Dedifferentiated amniotic fluid mesenchymal stem cell (primary cell): ENCODE measurements at regions not wholly inside any gene's neighbourhood (a gene's known extent, or its start where the extent isn't known, plus 50 kb on each side); places are given as distances from the start of the nearest gene placed in this dataset.
"Not testable (repeated sequence)": the region's sequence is repeated elsewhere in the genome, so short reads cannot be mapped to it uniquely, and the experiment has no call there.

Experiments used
- DNase-seq: peaks from one replicate; pipeline ENCODE4 v3.0.0-alpha.2; 2016; ENCODE audit errors: extremely low spot score

DNA sequence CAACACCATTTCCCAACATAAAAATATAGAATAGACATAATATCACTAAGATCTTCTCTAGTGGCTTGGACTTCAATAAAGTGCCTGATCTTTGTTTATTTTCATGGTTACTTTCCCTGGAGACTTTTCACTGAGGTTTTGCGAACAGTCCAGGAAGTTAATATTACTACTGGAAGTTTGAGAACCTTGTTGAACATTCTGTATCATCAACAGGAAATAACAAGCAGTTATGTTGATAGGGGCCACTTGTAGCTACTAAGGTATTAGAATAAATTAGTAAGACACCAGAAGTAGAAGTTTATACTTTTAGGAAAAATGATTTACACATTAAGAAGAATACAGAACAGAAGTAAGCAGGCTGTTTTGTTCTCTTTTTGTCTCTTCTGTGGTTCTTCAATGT is 180.2 kb downstream of the TFAP2B start:
- DNase-seq: no peak

DNA sequence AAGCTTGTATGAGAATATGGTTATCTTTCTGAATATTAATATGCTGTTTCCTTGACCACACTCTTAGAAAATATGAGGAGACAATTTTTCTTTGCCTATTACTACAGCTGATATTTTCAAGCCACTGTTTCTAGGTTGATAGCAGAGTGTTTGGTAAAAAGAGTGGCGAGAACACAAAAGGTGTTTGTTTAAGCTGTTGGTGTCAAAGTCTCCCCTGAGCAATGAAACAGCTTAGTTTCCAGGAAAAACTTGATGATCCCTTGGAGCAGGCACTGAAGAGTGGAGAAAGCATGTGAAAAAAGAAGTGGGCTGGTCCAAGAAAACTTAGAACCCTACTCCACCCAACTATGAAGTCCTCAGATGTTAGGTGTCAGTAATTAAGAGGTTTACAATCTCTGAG is 182.7 kb downstream of the TFAP2B start:
- no peak for DNase-seq

DNA sequence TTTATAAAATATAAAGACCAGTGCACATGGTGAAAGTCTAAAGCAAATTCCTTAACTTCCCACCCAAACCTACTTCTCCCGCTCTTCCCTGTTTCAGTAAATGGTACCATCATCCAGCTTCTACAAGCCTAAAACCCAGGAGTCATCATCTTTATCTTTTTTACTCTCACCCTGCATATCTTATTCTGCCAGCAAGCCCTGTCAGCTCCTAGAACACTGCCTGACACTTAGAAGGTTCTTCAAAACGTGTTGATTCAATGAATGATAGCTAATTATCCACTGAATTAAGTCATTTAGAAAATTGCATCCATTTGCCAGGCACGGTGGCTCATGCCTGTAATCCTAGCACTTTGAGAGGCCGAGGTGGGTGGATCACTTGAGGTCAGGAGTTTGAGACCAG is 185.7 kb downstream of the TFAP2B start:
- no peak for DNase-seq

DNA sequence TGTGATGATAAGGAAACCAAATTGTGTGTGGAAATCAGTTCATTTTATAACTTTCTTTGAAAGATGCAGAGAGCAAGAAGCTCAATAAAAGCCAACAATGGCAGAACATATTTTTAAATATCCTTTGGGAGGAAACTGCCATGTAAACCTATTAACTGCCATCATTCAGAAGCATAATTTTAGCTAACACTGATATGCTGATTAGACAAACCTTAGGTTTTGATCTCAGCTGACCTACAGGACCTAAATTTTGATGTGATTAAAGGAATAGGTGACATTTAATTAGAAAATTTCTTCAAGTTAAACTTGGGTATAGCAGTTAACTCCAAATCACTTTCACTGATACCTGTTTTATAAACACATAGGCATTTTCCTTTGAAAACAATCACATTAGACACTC is 187.1 kb downstream of the TFAP2B start:
- no peak for DNase-seq

DNA sequence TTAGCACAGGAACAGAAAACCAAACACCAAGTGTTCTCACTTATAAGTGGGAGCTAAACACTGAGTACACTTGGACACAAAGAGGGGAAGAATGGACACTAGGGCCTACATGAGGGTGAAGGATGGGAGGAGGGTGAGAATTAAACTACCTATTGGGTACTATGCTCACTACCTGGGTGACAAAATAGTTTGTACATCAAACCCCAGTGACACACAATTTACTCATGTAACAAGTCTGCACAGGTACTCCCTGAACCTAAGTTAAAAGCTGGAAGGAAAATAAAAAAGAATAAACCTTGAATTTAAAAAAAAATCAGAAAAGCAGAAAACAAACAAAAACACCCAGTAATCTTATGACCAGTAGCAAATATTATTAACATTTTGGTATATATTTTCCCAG is 188.6 kb downstream of the TFAP2B start:
- no peak for DNase-seq

DNA sequence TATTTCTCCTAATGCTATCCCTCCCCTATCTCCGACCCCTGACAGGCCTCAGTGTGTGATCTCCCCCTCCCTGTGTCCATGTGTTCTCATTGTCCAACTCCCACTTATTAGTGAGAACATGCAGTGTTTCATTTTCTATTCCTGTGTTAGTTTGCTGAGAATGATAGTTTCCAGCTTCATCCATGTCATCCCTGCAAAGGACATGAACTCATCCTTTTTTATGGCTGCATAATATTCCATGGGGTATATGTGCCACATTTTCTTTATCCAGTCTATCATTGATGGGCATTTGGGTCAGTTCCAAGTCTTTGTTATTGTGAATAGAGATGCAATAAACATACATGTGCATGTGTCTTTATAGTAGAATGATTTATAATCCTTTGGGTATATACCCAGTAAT is 190.0 kb downstream of the TFAP2B start:
- not testable (repeated sequence) for DNase-seq

DNA sequence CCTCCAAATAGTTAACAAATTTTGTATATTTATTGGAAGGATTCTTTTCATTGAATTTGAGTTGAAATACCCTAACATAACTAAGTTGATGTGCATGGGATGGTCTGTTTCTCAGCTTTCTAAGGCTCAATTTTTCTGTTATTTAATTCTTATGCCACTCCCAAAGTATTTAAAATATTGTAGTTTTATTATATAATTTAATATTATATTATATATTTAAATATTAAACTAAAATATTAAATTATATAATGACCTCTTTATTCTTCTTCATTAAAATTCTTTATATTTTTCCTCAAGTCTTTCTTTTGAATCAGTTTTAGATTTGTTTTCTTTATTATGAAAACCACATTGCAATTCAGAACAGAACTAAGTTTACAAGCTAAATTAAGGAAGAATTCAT is 194.7 kb downstream of the TFAP2B start:
- DNase-seq: no peak

DNA sequence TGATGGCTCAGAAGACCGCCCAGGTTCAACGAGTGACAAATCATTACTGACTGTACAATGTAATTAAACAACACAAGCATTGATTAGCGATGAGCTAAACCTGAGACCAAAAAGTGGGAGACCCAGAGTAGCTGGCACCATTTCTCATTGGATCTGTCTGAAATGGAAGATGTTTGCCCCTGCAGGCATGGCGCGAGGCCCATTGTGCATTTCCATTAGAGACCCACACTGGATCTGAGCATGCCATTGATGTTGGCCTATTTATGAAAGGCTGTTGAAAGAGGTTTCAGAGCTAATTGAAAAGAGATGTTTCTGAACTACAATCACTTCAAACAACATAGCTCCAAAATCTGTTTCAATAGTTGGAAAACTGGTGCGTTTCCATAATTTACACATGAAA is 196.7 kb downstream of the TFAP2B start:
- DNase-seq: no peak

DNA sequence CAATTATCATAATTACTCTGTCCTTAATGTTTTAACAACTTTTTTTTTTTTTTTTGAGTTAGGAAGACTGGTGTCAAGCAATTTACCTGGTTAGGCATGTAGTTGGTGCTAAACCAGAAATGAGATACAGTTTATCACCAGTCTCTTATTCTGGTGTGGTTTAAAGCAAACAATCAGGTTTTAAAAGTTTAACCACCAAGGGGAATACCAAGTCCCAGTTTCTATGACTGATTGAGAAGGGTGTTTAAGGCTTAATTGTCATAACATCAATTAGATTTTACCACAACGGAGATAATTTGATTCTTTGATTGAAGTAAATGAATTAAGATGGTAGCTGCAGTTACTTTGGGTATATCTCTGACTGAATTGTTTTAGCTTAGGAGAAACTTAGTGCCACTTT is 197.8 kb downstream of the TFAP2B start:
- no peak for DNase-seq

DNA sequence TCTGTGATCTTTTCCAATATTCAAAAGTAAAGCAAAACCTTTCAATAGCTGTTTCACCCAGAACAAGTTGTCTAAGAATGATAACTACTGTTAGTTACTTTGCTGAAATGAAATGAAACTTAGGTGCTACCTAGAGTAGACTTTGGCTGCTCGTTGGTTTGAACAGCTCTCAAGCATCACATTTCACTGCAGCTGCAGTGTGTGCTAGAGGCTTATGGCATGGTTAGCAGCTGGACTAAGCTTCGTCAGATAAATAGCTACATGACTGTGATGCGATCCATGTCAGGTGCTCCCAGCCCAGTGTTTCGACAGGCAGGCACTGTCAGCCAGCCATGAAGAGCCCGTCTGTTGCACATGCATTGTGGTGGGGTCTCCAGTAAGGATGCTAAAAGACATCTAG is 201.1 kb downstream of the TFAP2B start:
- no peak for DNase-seq

DNA sequence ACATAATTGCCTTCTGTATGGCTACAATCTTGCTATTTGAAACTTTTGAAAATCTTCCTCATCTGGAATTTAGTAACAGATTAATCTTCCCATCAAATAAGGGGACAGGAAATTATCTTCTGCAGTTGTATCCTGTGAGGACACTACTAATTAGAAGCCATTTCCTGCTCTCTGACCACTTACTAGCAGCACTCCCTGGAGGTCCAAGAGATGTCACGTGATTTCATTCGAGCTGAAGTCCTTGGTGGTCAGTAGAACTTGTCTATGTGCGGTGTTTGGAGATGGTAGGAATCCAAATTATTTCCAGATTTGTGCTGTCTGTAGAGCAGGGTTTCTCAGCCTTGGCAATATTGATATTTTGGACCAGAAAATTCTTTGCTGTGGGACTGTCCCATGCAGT is 202.5 kb downstream of the TFAP2B start:
- no peak for DNase-seq

DNA sequence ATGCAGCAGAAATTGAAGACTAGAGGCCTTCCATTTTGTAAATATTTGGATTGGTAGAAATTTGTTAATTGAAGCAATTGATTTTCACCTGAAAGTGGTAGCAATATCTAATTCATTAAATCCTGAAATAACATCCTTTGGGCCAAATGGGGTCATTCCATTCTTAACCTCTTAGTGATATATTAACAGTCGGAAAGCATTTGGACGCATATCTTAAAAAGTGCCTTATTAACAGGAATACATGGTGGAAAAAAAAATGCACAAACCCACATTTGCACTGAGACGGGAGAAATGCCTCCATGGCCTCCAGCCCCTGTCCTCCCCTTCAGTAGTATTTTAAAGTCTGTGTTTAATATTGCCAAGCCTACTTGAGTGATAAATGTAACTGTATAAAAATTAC is 205.5 kb downstream of the TFAP2B start:
- no peak for DNase-seq

DNA sequence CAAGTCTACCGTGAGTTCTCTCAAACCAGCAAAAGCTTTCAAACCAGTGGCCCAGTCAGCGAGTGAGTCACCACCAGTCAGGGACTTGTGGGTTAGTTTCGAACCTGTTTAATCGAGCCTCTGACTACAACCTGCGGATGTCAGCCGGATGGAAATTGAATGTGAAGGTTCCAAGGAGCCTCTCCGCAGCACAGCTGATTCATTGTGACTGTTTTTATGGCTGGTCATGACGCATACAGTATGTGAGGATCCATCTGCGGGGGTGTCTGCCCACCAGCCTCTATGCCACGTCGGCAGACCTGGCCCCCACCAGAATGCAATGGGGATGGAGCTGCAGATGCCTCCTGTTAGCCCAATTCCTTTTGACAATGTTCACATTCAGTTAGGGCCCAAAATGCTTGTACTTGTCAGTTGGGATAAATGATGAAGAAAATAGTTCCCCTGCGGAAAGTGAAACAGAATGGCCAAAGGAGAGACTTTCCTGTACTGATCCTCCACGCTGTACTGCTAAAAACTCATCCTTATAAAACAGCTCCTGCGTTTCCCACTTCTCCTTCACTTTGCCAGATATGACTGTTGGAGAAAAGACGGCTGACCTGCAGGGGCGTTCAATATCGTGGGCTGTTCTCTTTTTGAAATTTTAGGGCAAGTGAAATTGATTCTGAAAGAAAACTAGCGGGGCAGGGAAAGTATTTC is 206.6 kb downstream of the TFAP2B start:
- no peak for DNase-seq

DNA sequence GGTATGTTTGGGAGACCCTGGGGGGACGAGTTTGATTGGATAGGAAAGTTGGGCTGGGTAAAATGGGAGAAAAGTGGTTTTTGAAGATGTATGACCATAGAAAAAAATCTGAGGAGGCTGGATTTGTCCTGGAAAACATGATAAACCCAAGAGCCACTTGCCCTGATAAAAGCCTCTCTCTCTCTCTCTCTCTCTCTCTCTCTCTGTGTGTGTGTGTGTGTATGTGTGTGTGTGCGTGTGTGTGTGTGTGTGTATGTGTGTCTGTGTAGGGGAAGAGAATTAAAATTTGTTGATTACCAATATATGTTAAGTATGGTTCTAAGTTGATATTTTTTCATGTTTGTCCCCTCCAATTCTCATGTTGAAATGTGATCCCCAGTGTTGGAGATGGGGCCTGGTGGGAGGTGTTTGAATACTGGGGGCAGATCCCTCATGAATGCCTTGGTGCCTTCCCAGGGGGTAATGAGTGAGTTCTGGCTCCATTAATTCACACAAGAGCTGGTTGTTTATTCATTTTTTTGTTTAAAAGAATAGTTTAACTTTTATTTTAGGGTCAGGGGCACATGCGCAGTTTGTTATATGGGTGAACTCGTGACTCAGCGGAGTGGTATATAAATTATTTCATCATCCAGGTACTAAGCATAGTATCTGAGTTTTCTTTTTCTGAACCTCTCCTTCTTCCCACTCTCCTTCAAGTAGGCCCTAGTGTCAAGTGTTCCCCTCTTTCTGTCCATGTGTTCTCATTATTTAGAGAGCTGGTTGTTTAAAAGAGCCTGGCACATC is 208.8 kb downstream of the TFAP2B start:
- DNase-seq: no peak

DNA sequence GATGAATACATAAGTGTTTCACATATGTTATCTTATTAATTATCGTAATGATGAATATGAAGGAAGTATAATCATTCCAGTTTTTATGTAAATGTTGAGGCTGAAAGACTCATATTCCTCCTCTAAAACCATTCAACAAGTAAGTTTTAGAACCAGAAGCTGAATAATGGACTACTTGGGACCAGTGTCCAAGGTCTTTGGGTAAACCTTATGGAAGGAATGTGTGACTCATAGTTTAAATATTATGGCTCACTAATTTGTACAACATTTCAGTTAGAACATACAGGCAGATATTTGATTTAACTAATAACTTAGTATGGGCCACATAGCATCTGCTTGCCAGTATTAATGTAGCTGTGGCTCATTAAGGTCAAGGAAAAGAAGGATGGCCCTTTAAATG is 209.6 kb downstream of the TFAP2B start:
- DNase-seq: no peak

DNA sequence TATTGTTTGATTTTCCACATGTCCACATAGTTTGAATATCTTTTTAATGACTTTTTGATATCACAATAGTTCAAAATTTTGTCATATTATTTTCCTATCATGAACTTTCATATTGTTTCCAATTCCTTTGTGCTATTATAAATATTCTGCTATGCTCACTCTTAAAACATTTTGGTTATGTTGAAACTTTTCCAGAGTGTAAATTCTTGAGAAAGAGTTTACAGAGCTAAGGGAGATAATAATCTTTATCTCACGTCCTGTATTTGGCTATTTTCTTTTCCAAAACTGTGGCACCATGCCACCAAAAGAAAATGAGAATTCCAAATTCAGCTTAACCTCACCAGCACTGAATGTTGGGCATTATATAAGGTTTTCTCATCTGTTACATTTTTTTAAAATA is 210.9 kb downstream of the TFAP2B start:
- no peak for DNase-seq

DNA sequence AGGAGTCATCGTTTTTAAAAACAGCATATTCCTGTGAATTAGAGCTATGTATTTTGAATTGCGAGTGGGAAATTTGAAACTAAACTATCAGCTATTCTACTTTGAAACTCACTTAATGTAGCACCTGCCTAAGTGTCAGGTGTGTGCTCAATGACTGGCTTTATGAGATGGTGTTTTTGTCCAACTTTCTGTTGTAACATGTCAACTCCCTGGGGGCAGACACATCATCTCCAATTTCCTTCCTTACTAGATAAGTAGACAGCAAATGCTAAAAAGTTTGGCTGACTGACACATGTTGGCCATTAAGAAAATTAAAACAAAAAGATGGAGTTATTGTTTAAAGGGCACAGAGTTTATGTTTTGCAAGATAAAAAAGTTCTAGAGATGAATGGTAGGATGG is 226.9 kb downstream of the TFAP2B start:
- DNase-seq: no peak

DNA sequence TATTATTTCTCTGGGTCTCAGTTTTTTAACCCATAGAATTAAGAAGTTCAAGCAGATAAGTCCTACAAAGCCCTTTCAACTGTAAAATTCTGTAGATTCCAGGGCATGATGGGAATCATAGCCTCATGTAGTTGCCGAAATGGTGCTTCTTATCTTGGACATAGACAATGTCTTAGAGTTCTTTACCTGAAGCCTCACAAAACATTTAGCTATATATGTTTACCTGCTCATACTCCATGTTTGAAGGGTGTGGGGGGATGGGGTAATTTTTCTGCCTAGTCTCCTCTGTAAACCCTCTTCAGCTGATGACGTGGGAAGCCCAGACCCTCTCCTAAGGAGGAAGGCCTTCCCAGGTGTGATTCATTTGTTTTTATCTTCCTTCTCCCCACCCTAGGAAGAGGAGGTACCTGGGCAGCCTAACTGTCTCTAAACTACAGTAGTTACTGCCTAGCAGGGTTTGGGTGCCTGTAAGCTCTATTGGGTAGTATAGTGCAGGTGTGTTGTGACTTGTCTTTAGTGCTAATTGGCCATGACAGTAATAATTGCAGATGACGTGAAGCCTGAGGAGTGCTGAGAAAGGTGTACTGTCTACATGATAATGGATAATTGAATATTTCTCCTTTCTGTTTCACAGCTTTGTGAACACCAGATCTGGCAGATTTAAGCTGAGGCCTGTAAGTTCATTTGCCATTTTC is 230.8 kb downstream of the TFAP2B start:
- no peak for DNase-seq

DNA sequence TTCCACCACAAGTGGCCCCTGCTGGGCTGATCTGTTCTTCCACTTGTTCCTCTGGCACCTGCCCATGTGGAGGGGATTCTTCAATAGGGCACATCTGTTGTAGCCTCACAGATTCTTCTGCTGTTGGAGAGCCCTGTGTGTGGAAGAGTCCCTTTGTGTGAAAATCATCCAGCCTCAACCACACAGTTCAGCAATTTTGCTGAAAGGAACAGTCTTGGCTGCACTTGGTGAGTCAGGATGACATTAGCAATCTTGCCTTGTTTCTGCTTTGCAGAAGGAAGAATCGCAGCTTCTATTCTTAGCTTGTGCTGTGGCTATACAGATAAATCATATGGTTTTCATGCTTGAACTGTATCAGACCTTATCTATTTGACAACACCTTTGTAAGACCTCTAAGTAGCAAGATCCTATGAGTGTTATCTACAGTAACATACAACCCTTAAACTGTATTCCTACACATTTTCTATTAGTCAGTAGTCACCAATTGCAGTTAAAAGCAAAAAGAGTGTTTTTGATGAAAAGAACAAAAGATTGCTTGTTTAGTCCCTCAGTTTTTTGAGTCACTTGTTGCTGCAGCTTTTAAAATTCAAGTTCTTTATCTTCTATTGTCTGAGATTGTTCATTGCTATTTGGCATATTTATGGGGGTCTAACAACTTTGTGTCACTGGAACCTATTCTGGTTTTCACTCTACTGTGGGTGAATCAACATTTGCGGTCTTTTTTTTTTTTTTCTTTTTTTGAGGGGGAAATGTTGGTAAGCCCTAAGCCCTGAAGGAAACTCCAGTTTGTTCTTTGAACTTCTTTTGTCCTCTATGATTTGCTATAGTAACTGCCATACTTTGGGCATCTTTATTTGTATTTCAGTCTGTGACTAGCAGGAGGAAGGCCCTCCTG is 231.6 kb downstream of the TFAP2B start:
- no peak for DNase-seq

DNA sequence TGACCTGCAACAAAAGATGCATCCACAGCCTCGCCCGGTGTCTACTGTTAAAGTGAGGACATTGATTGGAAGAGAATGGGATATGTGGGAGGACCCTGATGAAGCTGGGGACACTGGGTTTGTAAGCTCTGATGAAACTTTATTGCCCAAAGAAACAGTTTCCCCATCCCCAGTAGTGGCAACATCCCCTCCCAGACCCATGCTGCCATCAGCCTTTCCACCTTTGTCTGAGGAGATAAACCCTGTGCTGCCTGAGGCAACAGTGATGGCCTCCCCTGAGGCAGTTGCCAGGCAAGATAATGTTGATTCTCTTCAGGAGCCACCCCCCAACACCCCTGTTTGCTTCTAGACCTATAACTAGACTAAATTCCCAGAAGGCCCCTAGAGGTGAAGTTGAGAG is 234.0 kb downstream of the TFAP2B start:
- not testable (repeated sequence) for DNase-seq

DNA sequence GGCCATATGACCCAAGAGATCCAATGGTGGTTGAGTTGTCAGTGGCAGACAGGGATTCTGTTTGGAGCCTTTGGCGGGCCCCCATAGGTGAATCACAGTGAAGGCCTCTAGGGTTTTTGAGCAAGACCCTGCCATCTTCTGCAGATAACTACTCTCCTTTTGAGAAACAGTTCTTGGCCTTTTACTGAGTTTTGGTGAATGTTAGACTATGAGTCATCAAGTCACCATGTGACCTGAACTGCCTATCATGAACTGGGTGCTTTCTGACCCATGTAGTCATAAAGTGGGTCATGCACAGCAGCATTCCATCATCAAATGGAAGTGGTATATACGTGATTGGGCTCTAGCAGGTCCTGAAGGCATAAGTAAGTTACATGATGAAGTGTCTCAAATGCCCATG is 236.6 kb downstream of the TFAP2B start:
- not testable (repeated sequence) for DNase-seq

DNA sequence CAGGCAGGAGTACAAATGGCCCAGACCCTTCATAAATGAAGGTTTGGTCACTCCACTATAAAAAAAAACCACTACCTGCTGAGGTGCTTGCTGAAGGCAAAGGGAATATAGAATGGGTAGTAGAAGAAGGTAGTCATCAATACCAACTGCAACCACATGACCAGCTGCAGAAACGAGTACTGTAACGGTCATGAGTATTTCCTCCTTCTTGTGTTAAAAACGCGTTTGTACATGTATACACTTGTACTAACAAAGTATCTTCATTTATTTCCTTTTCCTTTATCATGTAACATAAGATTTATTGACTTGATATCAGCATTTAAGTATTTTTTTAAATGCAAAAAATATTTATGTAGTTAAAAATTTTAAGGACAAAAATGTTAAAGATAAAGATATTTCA is 238.6 kb downstream of the TFAP2B start:
- DNase-seq: no peak
